Cardiac fibroblast (primary cell): ENCODE measurements at regions not wholly inside any gene's neighbourhood (a gene's known extent, or its start where the extent isn't known, plus 50 kb on each side); places are given as distances from the start of the nearest gene placed in this dataset.

Source experiments
- DNase-seq, 2 donors: peaks; one replicate each; pipeline versions ENCODE4 v3.0.0 to v3.0.0-alpha.2; 2010; ENCODE audit warnings: low read depth in 2 of 2
- H3K4me3 ChIP-seq, 2 donors: replicated peaks in 1 of 2; 1 replicate in 1 of 2; 2 replicates in 1 of 2; pipeline ENCODE4 v1.5.1; 2011; ENCODE audit warnings: low read depth in 2 of 2, low read length in 2 of 2, mild to moderate bottlenecking in 2 of 2, moderate library complexity in 1 of 2
- CTCF ChIP-seq: IDR thresholded peaks from one replicate; pipeline ENCODE4 v1.5.1; 2011; ENCODE audit warnings: low read depth, mild to moderate bottlenecking, low read length, inconsistent platforms

- DNase-seq: no peak
- no peak overlapping the region for H3K4me3 ChIP-seq
- no peak for TF ChIP-seq CTCF
Observed at GRCh38 chr14:22227084-22227483, 361.9 kb downstream of the DAD1 start.

GRCh38 chr14:22226381-22226780 lies 362.6 kb downstream of the DAD1 start:
- H3K4me3 ChIP-seq: no peak overlapping the region
- peak in 1 of 2 donors; percentile 44 for DNase-seq
- no peak for TF ChIP-seq CTCF

- no peak for TF ChIP-seq CTCF
- DNase-seq: peak; percentile 3 to 61
Observed at GRCh38 chr14:22225516-22226140, 363.4 kb downstream of the DAD1 start.

GRCh38 chr14:22221508-22221907 lies 367.5 kb downstream of the DAD1 start:
- peak; percentile 1 to 51 for DNase-seq
- TF ChIP-seq CTCF: peak; percentile 30

More at GRCh38 chr14:22225516-22226140, 363.4 kb downstream of the DAD1 start:
- H3K4me3 ChIP-seq: no peak overlapping the region

GRCh38 chr14:22220427-22220826 lies 368.6 kb downstream of the DAD1 start:
- peak; percentile 1 to 43 for DNase-seq
- no peak for TF ChIP-seq CTCF
- H3K4me3 ChIP-seq: no peak overlapping the region

More at GRCh38 chr14:22221508-22221907, 367.5 kb downstream of the DAD1 start:
- H3K4me3 ChIP-seq: no peak overlapping the region

GRCh38 chr14:22218728-22219127 lies 370.3 kb downstream of the DAD1 start:
- DNase-seq: no peak
- H3K4me3 ChIP-seq: no peak overlapping the region
- no peak for TF ChIP-seq CTCF

GRCh38 chr14:22213120-22213519 lies 375.9 kb downstream of the DAD1 start:
- TF ChIP-seq CTCF: no peak
- peak in 1 of 2 donors; percentile 73 for DNase-seq
- H3K4me3 ChIP-seq: no peak overlapping the region
